ENCODE measurements at regions not wholly inside any gene's neighbourhood (a gene's known extent, or its start where the extent isn't known, plus 50 kb on each side); places are given as distances from the start of the nearest gene placed in this dataset.

GRCh38 chr13:76607866-76608265, 278.3 kb downstream of the KCTD12 start:
- ChIA-PET POLR2A (ENCODE audit: low non-redundant PET) (no interaction called here), CTCF (no interaction called here)
- no peak overlapping the region for H3K27ac ChIP-seq (ENCODE audit: low read depth, low read length, poor library complexity, severe bottlenecking)

GRCh38 chr13:76600081-76600480, 286.1 kb downstream of the KCTD12 start:
- no peak overlapping the region for H3K27ac ChIP-seq (ENCODE audit: low read depth, low read length, poor library complexity, severe bottlenecking)
- BruUV-seq (replicated peaks) = no TSS peak
- H3K36me3 ChIP-seq (ENCODE audit: insufficient read depth, low read length, poor library complexity, severe bottlenecking) = no peaks in the 10 kb centered on the region
- no peaks in the 10 kb centered on the region for H3K27me3 ChIP-seq (replicated peaks; ENCODE audit: insufficient read depth, low read depth, low read length, poor library complexity)
- intact Hi-C loops (cut with micrococcal nuclease; ENCODE audit: unreplicated experiment) = no loop called here
- ChIA-PET POLR2A (ENCODE audit: low non-redundant PET) (no interaction called here), CTCF (no interaction called here)
- H3K4me1 ChIP-seq (ENCODE audit: insufficient read depth, low read length, poor library complexity, severe bottlenecking) = no peaks in the 10 kb centered on the region
- no peaks in the 10 kb centered on the region for H3K9me3 ChIP-seq (ENCODE audit: low read depth, low read length, poor library complexity, severe bottlenecking)
- DNase-seq (ENCODE audit: low spot score) = no peak
- no peak overlapping the region for H3K4me3 ChIP-seq (ENCODE audit: low read depth, low read length, poor library complexity, severe bottlenecking)
- no peak for TF ChIP-seq CTCF (conservative IDR thresholded peaks at IDR 0.05; ENCODE audit: low read depth, low read length)
- no peak for TF ChIP-seq EZH2 (IDR thresholded peaks at IDR 0.05; ENCODE audit: borderline replicate concordance, low read depth, low read length, poor library complexity, severe bottlenecking)

More at GRCh38 chr13:76607866-76608265, 278.3 kb downstream of the KCTD12 start:
- Histone ChIP-seq H3K4me1 (ENCODE audit: insufficient read depth, low read length, poor library complexity, severe bottlenecking) (no peaks in the 10 kb centered on the region), H3K4me3 (ENCODE audit: low read depth, low read length, poor library complexity, severe bottlenecking) (no peak overlapping the region), H3K27me3 (replicated peaks; ENCODE audit: insufficient read depth, low read depth, low read length, poor library complexity) (no peaks in the 10 kb centered on the region), H3K9me3 (ENCODE audit: low read depth, low read length, poor library complexity, severe bottlenecking) (no peaks in the 10 kb centered on the region), H3K36me3 (ENCODE audit: insufficient read depth, low read length, poor library complexity, severe bottlenecking) (no peaks in the 10 kb centered on the region)
- DNase-seq (ENCODE audit: low spot score) = no peak
- intact Hi-C loops (cut with micrococcal nuclease; ENCODE audit: unreplicated experiment) = no loop called here
- no TSS peak for BruUV-seq (replicated peaks)
- TF ChIP-seq EZH2 (IDR thresholded peaks at IDR 0.05; ENCODE audit: borderline replicate concordance, low read depth, low read length, poor library complexity, severe bottlenecking) (no peak), CTCF (conservative IDR thresholded peaks at IDR 0.05; ENCODE audit: low read depth, low read length) (no peak)

- no TSS peak for BruUV-seq (replicated peaks)
- no peak for DNase-seq (ENCODE audit: low spot score)
- Histone ChIP-seq H3K27me3 (replicated peaks; ENCODE audit: insufficient read depth, low read depth, low read length, poor library complexity) (no peaks in the 10 kb centered on the region), H3K36me3 (ENCODE audit: insufficient read depth, low read length, poor library complexity, severe bottlenecking) (no peaks in the 10 kb centered on the region), H3K9me3 (ENCODE audit: low read depth, low read length, poor library complexity, severe bottlenecking) (no peaks in the 10 kb centered on the region), H3K27ac (ENCODE audit: low read depth, low read length, poor library complexity, severe bottlenecking) (no peak overlapping the region), H3K4me1 (ENCODE audit: insufficient read depth, low read length, poor library complexity, severe bottlenecking) (no peaks in the 10 kb centered on the region), H3K4me3 (ENCODE audit: low read depth, low read length, poor library complexity, severe bottlenecking) (no peak overlapping the region)
- ChIA-PET POLR2A (ENCODE audit: low non-redundant PET) (no interaction called here), CTCF (no interaction called here)
- intact Hi-C loops (cut with micrococcal nuclease; ENCODE audit: unreplicated experiment) = no loop called here
- no peak for TF ChIP-seq EZH2 (IDR thresholded peaks at IDR 0.05; ENCODE audit: borderline replicate concordance, low read depth, low read length, poor library complexity, severe bottlenecking)
- TF ChIP-seq CTCF (conservative IDR thresholded peaks at IDR 0.05; ENCODE audit: low read depth, low read length) = no peak
Measured at GRCh38 chr13:76597868-76598267, 288.3 kb downstream of the KCTD12 start.

All from A673 (cell line).